ENCODE measurements at regions not wholly inside any gene's neighbourhood (a gene's known extent, or its start where the extent isn't known, plus 50 kb on each side); places are given as distances from the start of the nearest gene placed in this dataset.

- H2AFZ ChIP-seq (ENCODE audit: low read length): no peak overlapping the region
Observed at GRCh38 chr6:158908606-158909005, 89.4 kb upstream of the EZR start.

GRCh38 chr6:158907931-158908330 is 88.8 kb upstream of the EZR start:
- H4K20me1 ChIP-seq (ENCODE audit: insufficient read depth, low read length): no peaks in the 10 kb centered on the region
- H3K9me2 ChIP-seq (ENCODE audit: low read depth, low read length): no peaks in the 10 kb centered on the region
- H3F3A ChIP-seq (ENCODE audit: insufficient read depth, low read length): no peaks in the 10 kb centered on the region; the same call in 1 of the 2 replicates
- no peak overlapping the region for H2AFZ ChIP-seq (ENCODE audit: low read length)
- TF ChIP-seq CTCF (IDR thresholded peaks at IDR 0.05; ENCODE audit: low read length): no peak
- TF ChIP-seq EZH2 (IDR thresholded peaks at IDR 0.05; ENCODE audit: borderline replicate concordance, low read length): no peak
- no peaks in the 10 kb centered on the region for H3K79me2 ChIP-seq (ENCODE audit: insufficient read depth, low read length)
- H3K4me2 ChIP-seq (ENCODE audit: low read length): no peak overlapping the region
- H3K27me3 ChIP-seq (ENCODE audit: insufficient read depth, low read length): no peaks in the 10 kb centered on the region
- peaks cover 35% of the 10 kb centered on the region for H3K4me1 ChIP-seq (ENCODE audit: insufficient read depth, low read length, severe bottlenecking)
- no peak overlapping the region for H3K4me3 ChIP-seq (ENCODE audit: low read depth, low read length, poor library complexity, severe bottlenecking)
- H3K36me3 ChIP-seq (ENCODE audit: insufficient read depth, low read length): no peaks in the 10 kb centered on the region
- peaks cover 22% of the 10 kb centered on the region for H3K9me3 ChIP-seq (ENCODE audit: low read length)
- H3K9ac ChIP-seq (ENCODE audit: low read length): no peak overlapping the region
- no peak overlapping the region for H3K27ac ChIP-seq (ENCODE audit: low read depth, low read length, poor library complexity, severe bottlenecking)

More at GRCh38 chr6:158908606-158909005, 89.4 kb upstream of the EZR start:
- no peaks in the 10 kb centered on the region for H3K27me3 ChIP-seq (ENCODE audit: insufficient read depth, low read length)
- H3K4me1 ChIP-seq (ENCODE audit: insufficient read depth, low read length, severe bottlenecking): peaks cover 36% of the 10 kb centered on the region
- no peak overlapping the region for H3K4me2 ChIP-seq (ENCODE audit: low read length)
- H3F3A ChIP-seq (ENCODE audit: insufficient read depth, low read length): no peaks in the 10 kb centered on the region; the same call in 1 of the 2 replicates
- no peaks in the 10 kb centered on the region for H4K20me1 ChIP-seq (ENCODE audit: insufficient read depth, low read length)
- H3K27ac ChIP-seq (ENCODE audit: low read depth, low read length, poor library complexity, severe bottlenecking): no peak overlapping the region
- no peaks in the 10 kb centered on the region for H3K36me3 ChIP-seq (ENCODE audit: insufficient read depth, low read length)
- no peak overlapping the region for H3K9ac ChIP-seq (ENCODE audit: low read length)
- TF ChIP-seq EZH2 (IDR thresholded peaks at IDR 0.05; ENCODE audit: borderline replicate concordance, low read length): no peak
- no peak for TF ChIP-seq CTCF (IDR thresholded peaks at IDR 0.05; ENCODE audit: low read length)
- H3K9me2 ChIP-seq (ENCODE audit: low read depth, low read length): no peaks in the 10 kb centered on the region
- peaks cover 22% of the 10 kb centered on the region for H3K9me3 ChIP-seq (ENCODE audit: low read length)
- H3K4me3 ChIP-seq (ENCODE audit: low read depth, low read length, poor library complexity, severe bottlenecking): no peak overlapping the region
- H3K79me2 ChIP-seq (ENCODE audit: insufficient read depth, low read length): no peaks in the 10 kb centered on the region

- Histone ChIP-seq H3K27ac (ENCODE audit: low read depth, low read length, poor library complexity, severe bottlenecking) (no peak overlapping the region), H3F3A (ENCODE audit: insufficient read depth, low read length) (no peaks in the 10 kb centered on the region; the same call in 1 of the 2 replicates), H2AFZ (ENCODE audit: low read length) (no peak overlapping the region), H3K27me3 (ENCODE audit: insufficient read depth, low read length) (no peaks in the 10 kb centered on the region), H3K4me3 (ENCODE audit: low read depth, low read length, poor library complexity, severe bottlenecking) (no peak overlapping the region), H4K20me1 (ENCODE audit: insufficient read depth, low read length) (no peaks in the 10 kb centered on the region), H3K9me2 (ENCODE audit: low read depth, low read length) (no peaks in the 10 kb centered on the region), H3K4me2 (ENCODE audit: low read length) (no peak overlapping the region), H3K79me2 (ENCODE audit: insufficient read depth, low read length) (no peaks in the 10 kb centered on the region), H3K4me1 (ENCODE audit: insufficient read depth, low read length, severe bottlenecking) (peaks cover 25% of the 10 kb centered on the region), H3K9me3 (ENCODE audit: low read length) (peaks cover 22% of the 10 kb centered on the region), H3K9ac (ENCODE audit: low read length) (no peak overlapping the region), H3K36me3 (ENCODE audit: insufficient read depth, low read length) (no peaks in the 10 kb centered on the region)
- TF ChIP-seq CTCF (IDR thresholded peaks at IDR 0.05; ENCODE audit: low read length) (no peak), EZH2 (IDR thresholded peaks at IDR 0.05; ENCODE audit: borderline replicate concordance, low read length) (no peak)
Observed at GRCh38 chr6:158906926-158907325, 87.8 kb upstream of the EZR start.
